Osteocyte (in vitro differentiated cells): ENCODE measurements at regions not wholly inside any gene's neighbourhood (a gene's known extent, or its start where the extent isn't known, plus 50 kb on each side); places are given as distances from the start of the nearest gene placed in this dataset.

Experiments used
- DNase-seq: peaks from one replicate; pipeline ENCODE4 v3.0.0; 2021; ENCODE audit warnings: mixed read lengths; ENCODE audit not compliant: unreplicated experiment; ENCODE audit errors: extremely low spot score
- H3K27ac Mint-ChIP-seq: one replicate; pipeline ENCODE4 v1.8.0; 2021; ENCODE audit warnings: mild to moderate bottlenecking, mixed read lengths; ENCODE audit not compliant: unreplicated experiment
- H3K27me3 Mint-ChIP-seq: one replicate; pipeline ENCODE4 v1.8.0; 2021; ENCODE audit warnings: mixed read lengths; ENCODE audit not compliant: unreplicated experiment
- H3K36me3 Mint-ChIP-seq: one replicate; pipeline ENCODE4 v1.8.0; 2021; ENCODE audit warnings: mixed read lengths; ENCODE audit not compliant: unreplicated experiment
- H3K4me1 Mint-ChIP-seq: one replicate; pipeline ENCODE4 v1.8.0; 2021; ENCODE audit warnings: mixed read lengths; ENCODE audit not compliant: unreplicated experiment
- H3K4me3 Mint-ChIP-seq: one replicate; pipeline ENCODE4 v1.8.0; 2021; ENCODE audit warnings: mild to moderate bottlenecking, moderate library complexity, mixed read lengths; ENCODE audit not compliant: unreplicated experiment
- H3K9me3 Mint-ChIP-seq: one replicate; pipeline ENCODE4 v1.8.0; 2021; ENCODE audit warnings: mixed read lengths; ENCODE audit not compliant: unreplicated experiment
- CTCF ChIP-seq: fragments of 200-600 bp; sonication (generic); IDR thresholded peaks from 2 replicates; pipeline ENCODE4 v1.5.0; 2021; ENCODE audit warnings: antibody characterized with exemption, mild to moderate bottlenecking, moderate library complexity

GRCh38 chr5:107218457-107219193 lies 452.1 kb downstream of the EFNA5 start:
- Mint-ChIP-seq H3K27ac (no peak overlapping the region), H3K36me3 (no peaks in the 10 kb centered on the region), H3K27me3 (no peaks in the 10 kb centered on the region), H3K9me3 (no peaks in the 10 kb centered on the region), H3K4me3 (no peak overlapping the region), H3K4me1 (peaks cover 11% of the 10 kb centered on the region)
- no peak for DNase-seq
- no peak for TF ChIP-seq CTCF

- DNase-seq: no peak
- peaks cover 11% of the 10 kb centered on the region for H3K4me1 Mint-ChIP-seq
- no peak overlapping the region for H3K4me3 Mint-ChIP-seq
- no peaks in the 10 kb centered on the region for H3K27me3 Mint-ChIP-seq
- H3K9me3 Mint-ChIP-seq: no peaks in the 10 kb centered on the region
- no peaks in the 10 kb centered on the region for H3K36me3 Mint-ChIP-seq
- no peak for TF ChIP-seq CTCF
- H3K27ac Mint-ChIP-seq: no peak overlapping the region
These were observed 453.0 kb downstream of the EFNA5 start for GRCh38 chr5:107217721-107218130.

- Mint-ChIP-seq H3K27me3 (no peaks in the 10 kb centered on the region), H3K9me3 (no peaks in the 10 kb centered on the region), H3K4me1 (peaks cover 11% of the 10 kb centered on the region), H3K27ac (no peak overlapping the region), H3K4me3 (no peak overlapping the region), H3K36me3 (no peaks in the 10 kb centered on the region)
- no peak for TF ChIP-seq CTCF
- DNase-seq: no peak
These were observed 454.1 kb downstream of the EFNA5 start for GRCh38 chr5:107216587-107216986.

GRCh38 chr5:107215611-107216010 lies 455.1 kb downstream of the EFNA5 start:
- Mint-ChIP-seq H3K36me3 (no peaks in the 10 kb centered on the region), H3K4me3 (no peak overlapping the region), H3K27me3 (no peaks in the 10 kb centered on the region), H3K4me1 (peaks cover 11% of the 10 kb centered on the region), H3K27ac (no peak overlapping the region), H3K9me3 (no peaks in the 10 kb centered on the region)
- TF ChIP-seq CTCF: no peak
- DNase-seq: no peak

GRCh38 chr5:107213025-107213424 lies 457.7 kb downstream of the EFNA5 start:
- no peaks in the 10 kb centered on the region for H3K36me3 Mint-ChIP-seq
- no peak overlapping the region for H3K4me3 Mint-ChIP-seq
- no peak for TF ChIP-seq CTCF
- H3K27me3 Mint-ChIP-seq: no peaks in the 10 kb centered on the region
- no peaks in the 10 kb centered on the region for H3K9me3 Mint-ChIP-seq
- DNase-seq: no peak
- peaks cover 4% of the 10 kb centered on the region for H3K4me1 Mint-ChIP-seq
- no peak overlapping the region for H3K27ac Mint-ChIP-seq
